ENCODE measurements at regions not wholly inside any gene's neighbourhood (a gene's known extent, or its start where the extent isn't known, plus 50 kb on each side); places are given as distances from the start of the nearest gene placed in this dataset.

- TF ChIP-seq POLR2A (IDR thresholded peaks at IDR 0.05; ENCODE audit: low read depth, low read length) (no peak), SPI1 (IDR thresholded peaks at IDR 0.05; ENCODE audit: low read depth, low read length) (no peak)
Observed at GRCh38 chr18:47520263-47520662, 268.8 kb upstream of the SKOR2 start.

Measured in GM12891 (cell line).